Prostate gland (tissue), 2 donors: ENCODE measurements at regions not wholly inside any gene's neighbourhood (a gene's known extent, or its start where the extent isn't known, plus 50 kb on each side); places are given as distances from the start of the nearest gene placed in this dataset.

ENCODE experiments used
- POLR2A ChIP-seq: fragments of 450-650 bp; IDR thresholded peaks from one replicate; pipeline ENCODE4 v1.6.1; 2016; ENCODE audit warnings: antibody characterized with exemption, mild to moderate bottlenecking
- POLR2AphosphoS5 ChIP-seq: sonication (generic); formaldehyde crosslinking; IDR thresholded peaks from one replicate; pipeline ENCODE4 v1.6.1; 2017; ENCODE audit warnings: antibody characterized with exemption
- TF ChIP-seq, protein P1 (sequence below), 4 experiments: fragments of 200-600 bp in 2 of 4; fragments of 450-650 bp in 2 of 4; sonication (generic) in 2 of 4; IDR thresholded peaks; 1 replicate in 3 of 4; 2 replicates in 1 of 4; pipeline ENCODE4 v1.5.1; 2016 to 2019; ENCODE audit warnings: antibody characterized with exemption in 4 of 4, mild to moderate bottlenecking in 2 of 4, moderate library complexity in 2 of 4

DNA sequence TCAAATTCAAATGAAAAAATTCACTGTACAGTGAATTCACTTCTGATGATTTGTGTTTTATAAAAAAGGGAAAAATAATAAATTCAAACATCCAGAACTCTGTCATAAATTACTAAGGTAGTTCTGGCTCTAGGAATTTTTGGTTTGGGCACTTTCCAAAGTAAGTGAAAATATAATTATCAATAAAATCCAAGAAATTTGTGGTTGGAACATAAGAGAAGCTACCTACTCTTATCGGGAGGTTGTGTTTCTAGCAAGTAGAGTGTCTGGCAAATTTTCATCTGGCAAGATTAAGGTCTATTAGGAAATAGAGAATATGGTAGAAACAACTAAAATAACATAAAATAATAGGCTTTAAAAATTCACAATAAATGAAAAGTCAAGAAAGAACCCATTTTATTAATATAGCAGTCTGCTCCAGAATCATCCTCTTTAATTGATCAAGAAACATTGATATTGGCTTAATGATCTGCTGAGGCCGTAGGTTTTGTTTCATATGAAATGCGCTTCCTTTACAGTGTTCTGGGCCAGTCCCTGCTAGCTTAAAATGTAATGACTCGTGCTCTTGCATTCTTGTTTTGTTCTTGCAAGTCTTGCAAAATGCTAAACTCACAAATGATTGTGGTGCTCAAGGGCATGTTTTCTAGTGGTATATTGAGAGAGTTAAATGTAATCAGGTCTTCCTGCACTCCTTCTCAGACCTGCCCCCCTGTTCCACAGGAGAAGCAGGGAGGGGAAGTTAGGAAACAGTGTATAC, 331.4 kb downstream of the RAPGEF2 start:
- TF ChIP-seq, protein P1, sequence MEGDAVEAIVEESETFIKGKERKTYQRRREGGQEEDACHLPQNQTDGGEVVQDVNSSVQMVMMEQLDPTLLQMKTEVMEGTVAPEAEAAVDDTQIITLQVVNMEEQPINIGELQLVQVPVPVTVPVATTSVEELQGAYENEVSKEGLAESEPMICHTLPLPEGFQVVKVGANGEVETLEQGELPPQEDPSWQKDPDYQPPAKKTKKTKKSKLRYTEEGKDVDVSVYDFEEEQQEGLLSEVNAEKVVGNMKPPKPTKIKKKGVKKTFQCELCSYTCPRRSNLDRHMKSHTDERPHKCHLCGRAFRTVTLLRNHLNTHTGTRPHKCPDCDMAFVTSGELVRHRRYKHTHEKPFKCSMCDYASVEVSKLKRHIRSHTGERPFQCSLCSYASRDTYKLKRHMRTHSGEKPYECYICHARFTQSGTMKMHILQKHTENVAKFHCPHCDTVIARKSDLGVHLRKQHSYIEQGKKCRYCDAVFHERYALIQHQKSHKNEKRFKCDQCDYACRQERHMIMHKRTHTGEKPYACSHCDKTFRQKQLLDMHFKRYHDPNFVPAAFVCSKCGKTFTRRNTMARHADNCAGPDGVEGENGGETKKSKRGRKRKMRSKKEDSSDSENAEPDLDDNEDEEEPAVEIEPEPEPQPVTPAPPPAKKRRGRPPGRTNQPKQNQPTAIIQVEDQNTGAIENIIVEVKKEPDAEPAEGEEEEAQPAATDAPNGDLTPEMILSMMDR (IDR thresholded peaks at IDR 0.05) = no peak
- TF ChIP-seq POLR2AphosphoS5 = no peak
- no peak for TF ChIP-seq POLR2A
